Liver (tissue), 8 donors: ENCODE measurements at regions not wholly inside any gene's neighbourhood (a gene's known extent, or its start where the extent isn't known, plus 50 kb on each side); places are given as distances from the start of the nearest gene placed in this dataset.

Source experiments
- DNase-seq: peaks from one replicate; pipeline ENCODE4 v3.0.0-alpha.2; 2017; ENCODE audit warnings: low spot score
- H3K27ac ChIP-seq, 2 donors: one replicate each; pipeline ENCODE4 v1.7.0; 2013; ENCODE audit warnings: inconsistent platforms in 2 of 2, low read length in 2 of 2, control low read depth in 1 of 2, low read depth in 1 of 2, mild to moderate bottlenecking in 1 of 2
- H3K27me3 ChIP-seq, 4 donors: one replicate each; pipeline versions ENCODE4 v1.6.1 to v1.7.0; 2013; ENCODE audit warnings: low read length in 3 of 4, inconsistent platforms in 1 of 4, mild to moderate bottlenecking in 1 of 4, moderate library complexity in 1 of 4; ENCODE audit not compliant: control insufficient read depth in 4 of 4, insufficient read depth in 4 of 4
- H3K36me3 ChIP-seq, 4 donors: one replicate each; pipeline versions ENCODE4 v1.6.1 to v1.7.0; 2013; ENCODE audit warnings: low read length in 3 of 4, mild to moderate bottlenecking in 3 of 4, low read depth in 1 of 4, moderate library complexity in 1 of 4; ENCODE audit not compliant: control insufficient read depth in 4 of 4, insufficient read depth in 3 of 4
- H3K4me1 ChIP-seq, 4 donors: one replicate each; pipeline versions ENCODE4 v1.6.1 to v1.7.0; 2013; ENCODE audit warnings: low read length in 3 of 4, mild to moderate bottlenecking in 3 of 4, moderate library complexity in 1 of 4; ENCODE audit not compliant: control insufficient read depth in 4 of 4, insufficient read depth in 4 of 4
- H3K4me3 ChIP-seq, 3 donors: one replicate each; pipeline versions ENCODE4 v1.6.1 to v1.7.0; 2013; ENCODE audit warnings: low read length in 3 of 3, control low read depth in 1 of 3, low read depth in 1 of 3, mild to moderate bottlenecking in 1 of 3
- H3K9ac ChIP-seq, 2 donors: one replicate each; pipeline ENCODE4 v1.7.0; 2013; ENCODE audit warnings: low read length in 2 of 2, mild to moderate bottlenecking in 2 of 2, moderate library complexity in 2 of 2, control low read depth in 1 of 2, low read depth in 1 of 2
- H3K9me3 ChIP-seq, 4 donors: one replicate each; pipeline versions ENCODE4 v1.6.1 to v1.7.0; 2013; ENCODE audit warnings: low read length in 3 of 4; ENCODE audit not compliant: control insufficient read depth in 4 of 4
- ATF3 ChIP-seq: IDR thresholded peaks from 2 replicates; pipeline ENCODE4 v1.6.1; 2016; ENCODE audit warnings: antibody characterized with exemption
- EGR1 ChIP-seq, 2 donors: IDR thresholded peaks; 2 replicates each; pipeline ENCODE4 v1.6.1; 2016 to 2018; ENCODE audit warnings: antibody characterized with exemption in 2 of 2, low read depth in 2 of 2
- FOXA1 ChIP-seq: IDR thresholded peaks from 2 replicates; pipeline ENCODE4 v1.6.1; 2016; ENCODE audit warnings: antibody characterized with exemption
- FOXA2 ChIP-seq: IDR thresholded peaks from 2 replicates; pipeline ENCODE4 v1.6.1; 2016; ENCODE audit warnings: antibody characterized with exemption
- GABPA ChIP-seq, 2 donors: IDR thresholded peaks in 1 of 2; conservative IDR thresholded peaks in 1 of 2; 2 replicates each; pipeline ENCODE4 v1.6.1; 2016; ENCODE audit warnings: antibody characterized with exemption in 2 of 2, mild to moderate bottlenecking in 1 of 2, moderate library complexity in 1 of 2
- HNF4A ChIP-seq, 2 donors: conservative IDR thresholded peaks; 2 replicates each; pipeline ENCODE4 v1.6.1; 2016; ENCODE audit warnings: antibody characterized with exemption in 2 of 2, mild to moderate bottlenecking in 2 of 2
- HNF4G ChIP-seq: IDR thresholded peaks from 2 replicates; pipeline ENCODE4 v1.6.1; 2016; ENCODE audit warnings: antibody characterized with exemption
- JUND ChIP-seq, 2 donors: IDR thresholded peaks; 2 replicates each; pipeline ENCODE4 v1.6.1; 2016; ENCODE audit warnings: antibody characterized with exemption in 2 of 2
- NR2F2 ChIP-seq: IDR thresholded peaks from 2 replicates; pipeline ENCODE4 v1.6.1; 2016; ENCODE audit warnings: antibody characterized with exemption
- RAD21 ChIP-seq, 2 donors: IDR thresholded peaks; 2 replicates each; pipeline ENCODE4 v1.6.1; 2016; ENCODE audit warnings: antibody characterized with exemption in 2 of 2, mild to moderate bottlenecking in 2 of 2
- REST ChIP-seq: IDR thresholded peaks from 2 replicates; pipeline ENCODE4 v1.6.1; 2016; ENCODE audit warnings: antibody characterized with exemption, mild to moderate bottlenecking
- RXRA ChIP-seq, 2 donors: IDR thresholded peaks; 2 replicates each; pipeline ENCODE4 v1.6.1; 2017 to 2018; ENCODE audit warnings: antibody characterized with exemption in 2 of 2, mild to moderate bottlenecking in 1 of 2
- SP1 ChIP-seq: IDR thresholded peaks from 2 replicates; pipeline ENCODE4 v1.6.1; 2018; ENCODE audit warnings: antibody characterized with exemption, mild to moderate bottlenecking
- TAF1 ChIP-seq: conservative IDR thresholded peaks from 2 replicates; pipeline ENCODE4 v1.6.1; 2016; ENCODE audit warnings: antibody characterized with exemption, mild to moderate bottlenecking
- YY1 ChIP-seq: IDR thresholded peaks from 2 replicates; pipeline ENCODE4 v1.6.1; 2016; ENCODE audit warnings: antibody characterized with exemption, mild to moderate bottlenecking
- WGBS: extraction: QIAGEN DNeasy Blood & Tissue Kit; methylation state at CpG from one replicate; pipeline ENCODE4 v1.1.7; 2013; 5-methylcytosine and 5-hydroxymethylcytosine counted together
- TF ChIP-seq, protein P1 (sequence below): IDR thresholded peaks from 2 replicates; pipeline ENCODE4 v1.6.1; 2016; ENCODE audit warnings: antibody characterized with exemption
- TF ChIP-seq, protein P2 (sequence below): IDR thresholded peaks from 2 replicates; pipeline ENCODE4 v1.6.1; 2016; ENCODE audit warnings: antibody characterized with exemption
- TF ChIP-seq, protein P3 (sequence below): fragments of 150-350 bp; IDR thresholded peaks from 2 replicates; pipeline ENCODE4 v1.5.1; 2017; ENCODE audit warnings: improper control_type of control experiment, low read depth, low read length; ENCODE audit not compliant: missing input control
- donor health status: healthy.
- donor health status: healthy.
- donor health status: healthy.
- donor health status: healthy.
- donor health status: healthy.

GRCh38 chr22:49212466-49212865 lies 615.2 kb downstream of the BRD1 start:
- H3K4me3 ChIP-seq: no peak overlapping the region
- no peak for DNase-seq
- peaks cover 8 to 25% (median 20%) of the 10 kb centered on the region in 4 donors for H3K4me1 ChIP-seq
- 95% methylated on average over 11 of the region's 11 CpGs for WGBS
- H3K27ac ChIP-seq: no peak overlapping the region
- H3K9ac ChIP-seq: no peak overlapping the region
- no peak for TF ChIP-seq YY1
- TF ChIP-seq, protein P1, sequence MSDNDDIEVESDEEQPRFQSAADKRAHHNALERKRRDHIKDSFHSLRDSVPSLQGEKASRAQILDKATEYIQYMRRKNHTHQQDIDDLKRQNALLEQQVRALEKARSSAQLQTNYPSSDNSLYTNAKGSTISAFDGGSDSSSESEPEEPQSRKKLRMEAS: no peak
- TF ChIP-seq RXRA (IDR thresholded peaks at IDR 0.05): no peak
- TF ChIP-seq FOXA2: no peak
- TF ChIP-seq TAF1: no peak
- TF ChIP-seq GABPA (IDR thresholded peaks at IDR 0.05 in 1 of 2, conservative IDR thresholded peaks at IDR 0.05 in 1 of 2): no peak
- no peaks in the 10 kb centered on the region for H3K36me3 ChIP-seq
- H3K9me3 ChIP-seq: no peaks in the 10 kb centered on the region
- H3K27me3 ChIP-seq: no peaks in the 10 kb centered on the region

- WGBS: 87% methylated on average over 5 of the region's 5 CpGs
- TF ChIP-seq, protein P1: no peak
- TF ChIP-seq EGR1 (IDR thresholded peaks at IDR 0.05; ENCODE audit: low read depth in 2 of 2) (no peak), HNF4A (conservative IDR thresholded peaks at IDR 0.05) (no peak), GABPA (IDR thresholded peaks at IDR 0.05 in 1 of 2, conservative IDR thresholded peaks at IDR 0.05 in 1 of 2) (no peak), NR2F2 (no peak), ATF3 (no peak), RXRA (IDR thresholded peaks at IDR 0.05) (no peak), REST (no peak), FOXA2 (no peak), SP1 (no peak), HNF4G (no peak), FOXA1 (no peak), JUND (IDR thresholded peaks at IDR 0.05) (no peak), RAD21 (IDR thresholded peaks at IDR 0.05) (no peak), TAF1 (no peak), YY1 (no peak)
- TF ChIP-seq, protein P2, sequence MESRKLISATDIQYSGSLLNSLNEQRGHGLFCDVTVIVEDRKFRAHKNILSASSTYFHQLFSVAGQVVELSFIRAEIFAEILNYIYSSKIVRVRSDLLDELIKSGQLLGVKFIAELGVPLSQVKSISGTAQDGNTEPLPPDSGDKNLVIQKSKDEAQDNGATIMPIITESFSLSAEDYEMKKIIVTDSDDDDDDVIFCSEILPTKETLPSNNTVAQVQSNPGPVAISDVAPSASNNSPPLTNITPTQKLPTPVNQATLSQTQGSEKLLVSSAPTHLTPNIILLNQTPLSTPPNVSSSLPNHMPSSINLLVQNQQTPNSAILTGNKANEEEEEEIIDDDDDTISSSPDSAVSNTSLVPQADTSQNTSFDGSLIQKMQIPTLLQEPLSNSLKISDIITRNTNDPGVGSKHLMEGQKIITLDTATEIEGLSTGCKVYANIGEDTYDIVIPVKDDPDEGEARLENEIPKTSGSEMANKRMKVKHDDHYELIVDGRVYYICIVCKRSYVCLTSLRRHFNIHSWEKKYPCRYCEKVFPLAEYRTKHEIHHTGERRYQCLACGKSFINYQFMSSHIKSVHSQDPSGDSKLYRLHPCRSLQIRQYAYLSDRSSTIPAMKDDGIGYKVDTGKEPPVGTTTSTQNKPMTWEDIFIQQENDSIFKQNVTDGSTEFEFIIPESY: no peak
- TF ChIP-seq, protein P3, sequence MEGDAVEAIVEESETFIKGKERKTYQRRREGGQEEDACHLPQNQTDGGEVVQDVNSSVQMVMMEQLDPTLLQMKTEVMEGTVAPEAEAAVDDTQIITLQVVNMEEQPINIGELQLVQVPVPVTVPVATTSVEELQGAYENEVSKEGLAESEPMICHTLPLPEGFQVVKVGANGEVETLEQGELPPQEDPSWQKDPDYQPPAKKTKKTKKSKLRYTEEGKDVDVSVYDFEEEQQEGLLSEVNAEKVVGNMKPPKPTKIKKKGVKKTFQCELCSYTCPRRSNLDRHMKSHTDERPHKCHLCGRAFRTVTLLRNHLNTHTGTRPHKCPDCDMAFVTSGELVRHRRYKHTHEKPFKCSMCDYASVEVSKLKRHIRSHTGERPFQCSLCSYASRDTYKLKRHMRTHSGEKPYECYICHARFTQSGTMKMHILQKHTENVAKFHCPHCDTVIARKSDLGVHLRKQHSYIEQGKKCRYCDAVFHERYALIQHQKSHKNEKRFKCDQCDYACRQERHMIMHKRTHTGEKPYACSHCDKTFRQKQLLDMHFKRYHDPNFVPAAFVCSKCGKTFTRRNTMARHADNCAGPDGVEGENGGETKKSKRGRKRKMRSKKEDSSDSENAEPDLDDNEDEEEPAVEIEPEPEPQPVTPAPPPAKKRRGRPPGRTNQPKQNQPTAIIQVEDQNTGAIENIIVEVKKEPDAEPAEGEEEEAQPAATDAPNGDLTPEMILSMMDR: no peak
- H3K9ac ChIP-seq: no peak overlapping the region
- no peak overlapping the region for H3K27ac ChIP-seq
- H3K4me1 ChIP-seq: peaks cover 8 to 25% (median 20%) of the 10 kb centered on the region in 4 donors
- no peak overlapping the region for H3K4me3 ChIP-seq
- no peak for DNase-seq
- H3K27me3 ChIP-seq: no peaks in the 10 kb centered on the region
- no peaks in the 10 kb centered on the region for H3K9me3 ChIP-seq
- no peaks in the 10 kb centered on the region for H3K36me3 ChIP-seq
Observed at GRCh38 chr22:49212002-49212401, 615.7 kb downstream of the BRD1 start.
